K562 (cell line): ENCODE measurements at regions not wholly inside any gene's neighbourhood (a gene's known extent, or its start where the extent isn't known, plus 50 kb on each side); places are given as distances from the start of the nearest gene placed in this dataset.

ENCODE experiments used
- ATAC-seq: fragments of 200-7000 bp; cut with Tn5 transposase; 3 replicates; pipeline ENCODE4 v1.9.1; 2020; ENCODE audit warnings: moderate library complexity
- BruUV-seq: library from RNA; stranded (reverse); fragments of 400-500 nt; replicated peaks from 2 replicates; lab custom pipeline; 2021; lab: Mats Ljungman, UMichigan
- CTCF ChIA-PET: fragments of 300-600 bp; formaldehyde crosslinking; extraction: SDS; loops from one replicate; lab custom pipeline; 2021; ENCODE audit warnings: low intra/inter-chr PET ratio; lab: Yijun Ruan, JAX
- POLR2A ChIA-PET: fragments of 300-600, 350-650 bp; sonication (Branson Sonifier 250); formaldehyde crosslinking; extraction: SDS; loops from one replicate; lab custom pipeline; 2021; ENCODE audit warnings: antibody characterized with exemption, inconsistent platforms; lab: Yijun Ruan, JAX
- DNase-seq, 4 experiments: peaks; one replicate each; pipeline versions ENCODE4 v3.0.0 to v3.0.0-alpha.2; 2011 to 2018; ENCODE audit warnings: low spot score in 3 of 4, mixed read lengths in 3 of 4; ENCODE audit errors: extremely low read depth in 1 of 4
- FAIRE-seq: peaks from 2 replicates; lab custom pipeline; 2011; peaks lifted over from hg19 to GRCh38; lab: Jason Lieb, UNC
- H2AFZ ChIP-seq: 2 replicates; pipeline ENCODE4 v1.6.0; 2011; ENCODE audit warnings: low read depth, low read length, control low read depth, inconsistent platforms
- H3K27ac ChIP-seq: fragments of 200-600 bp; 3 replicates; pipeline ENCODE4 v1.8.0; 2011; ENCODE audit warnings: low read depth, mild to moderate bottlenecking, control low read depth, inconsistent platforms, low read length, moderate library complexity, mixed read lengths; ENCODE audit errors: extremely low read depth
- H3K27me3 ChIP-seq, 2 experiments: fragments of 300-600 bp in 1 of 2; 2 replicates in 1 of 2; 3 replicates in 1 of 2; pipeline versions ENCODE4 v1.6.0 to v1.8.0; 2011; ENCODE audit warnings: inconsistent platforms in 2 of 2, low read length in 2 of 2, mild to moderate bottlenecking in 1 of 2, mixed read lengths in 1 of 2, moderate library complexity in 1 of 2; ENCODE audit not compliant: control insufficient read depth in 2 of 2, insufficient read depth in 2 of 2
- H3K36me3 ChIP-seq: fragments of 300-600 bp; 3 replicates; pipeline ENCODE4 v1.8.0; 2011; ENCODE audit warnings: mild to moderate bottlenecking, low read length, inconsistent platforms; ENCODE audit not compliant: control insufficient read depth, insufficient read depth
- H3K4me1 ChIP-seq, 2 experiments: fragments of 200-600 bp in 1 of 2; replicated peaks in 1 of 2; 2 replicates in 1 of 2; 3 replicates in 1 of 2; pipeline versions ENCODE4 v1.5.1 to v1.8.0; 2011; ENCODE audit warnings: inconsistent platforms in 2 of 2, low read length in 2 of 2, mild to moderate bottlenecking in 1 of 2, mixed read lengths in 1 of 2, moderate library complexity in 1 of 2; ENCODE audit not compliant: control insufficient read depth in 2 of 2, insufficient read depth in 2 of 2
- H3K4me2 ChIP-seq: 2 replicates; pipeline ENCODE4 v1.6.1; 2011; ENCODE audit warnings: low read length, control low read depth, inconsistent platforms, mixed read lengths; ENCODE audit not compliant: insufficient read depth
- H3K4me3 ChIP-seq: fragments of 200-600 bp; sonication (generic), shearing (Covaris generic); 2 replicates; pipeline ENCODE4 v1.5.1; 2016; ENCODE audit warnings: control low read depth, inconsistent platforms
- H3K79me2 ChIP-seq: fragments of 200-600 bp; 3 replicates; pipeline ENCODE4 v1.8.0; 2011; ENCODE audit warnings: low read length, inconsistent platforms; ENCODE audit not compliant: control insufficient read depth, insufficient read depth
- H3K9ac ChIP-seq, 2 experiments: 2 replicates each; pipeline versions ENCODE4 v1.6.0 to v1.6.1; 2011; ENCODE audit warnings: low read depth in 2 of 2, low read length in 2 of 2, control low read depth in 1 of 2, inconsistent platforms in 1 of 2, mild to moderate bottlenecking in 1 of 2, mixed read lengths in 1 of 2; ENCODE audit not compliant: insufficient read depth in 1 of 2
- H3K9me1 ChIP-seq: one replicate; pipeline ENCODE4 v1.6.0; 2011; ENCODE audit warnings: inconsistent platforms, mild to moderate bottlenecking, low read length, moderate library complexity; ENCODE audit not compliant: control insufficient read depth, insufficient read depth
- H3K9me3 ChIP-seq: replicated peaks from 2 replicates; pipeline ENCODE4 v1.5.1; 2011; ENCODE audit warnings: low read depth, low read length, inconsistent platforms; ENCODE audit not compliant: control insufficient read depth, insufficient read depth
- H4K20me1 ChIP-seq: replicated peaks from 2 replicates; pipeline ENCODE4 v1.6.1; 2011; ENCODE audit warnings: low read length, inconsistent platforms, mixed read lengths; ENCODE audit not compliant: control insufficient read depth, insufficient read depth
- CAMTA2 ChIP-seq: fragments of 250-450 bp; sonication (Bioruptor Pico); conservative IDR thresholded peaks from 2 replicates; pipeline ENCODE4 v1.5.1; 2022
- EP400 ChIP-seq: fragments of 450-650 bp; IDR thresholded peaks from 2 replicates; pipeline ENCODE4 v1.6.1; 2017; ENCODE audit warnings: antibody characterized with exemption, mild to moderate bottlenecking, moderate library complexity
- HDAC1 ChIP-seq, 2 experiments: fragments of 450-650 bp; IDR thresholded peaks; 2 replicates each; pipeline ENCODE4 v1.6.1; 2016 to 2017; ENCODE audit warnings: inconsistent platforms in 1 of 2, mild to moderate bottlenecking in 1 of 2, moderate library complexity in 1 of 2
- IRF1 ChIP-seq: sonication (generic); formaldehyde crosslinking; IDR thresholded peaks from 2 replicates; pipeline ENCODE4 v1.8.0; 2022; ENCODE audit warnings: missing genetic modification reagents, mild to moderate bottlenecking, borderline replicate concordance
- PCBP1 ChIP-seq: fragments of 200-400 bp; formaldehyde crosslinking; IDR thresholded peaks from 2 replicates; pipeline ENCODE4 v1.6.1; 2018; ENCODE audit warnings: mild to moderate bottlenecking, low read depth, low read length; ENCODE audit not compliant: poor library complexity, severe bottlenecking
- RFX1 ChIP-seq: fragments of 450-650 bp; IDR thresholded peaks from 2 replicates; pipeline ENCODE4 v1.6.1; 2016; ENCODE audit warnings: mild to moderate bottlenecking, moderate library complexity
- TAL1 ChIP-seq: fragments of 450-650 bp; IDR thresholded peaks from 2 replicates; pipeline ENCODE4 v1.6.1; 2016; ENCODE audit warnings: mild to moderate bottlenecking
- ZNF277 ChIP-seq: fragments of 250-450 bp; sonication (Bioruptor Pico); IDR thresholded peaks from 2 replicates; pipeline ENCODE4 v1.8.0; 2022; ENCODE audit warnings: inconsistent platforms, mild to moderate bottlenecking, moderate library complexity, borderline replicate concordance
- ZNF551 ChIP-seq: fragments of 250-450 bp; sonication (Bioruptor Pico); IDR thresholded peaks from 2 replicates; pipeline ENCODE4 v1.5.0; 2021; ENCODE audit warnings: mild to moderate bottlenecking, moderate library complexity
- WGBS: fragments of 100-300 bp; shearing (Covaris generic); methylation state at CpG from one replicate; pipeline ENCODE4 v1.1.6; 2016; ENCODE audit warnings: low coverage, mixed read lengths; ENCODE audit not compliant: insufficient coverage; ENCODE audit errors: missing lambda C conversion rate; 5-methylcytosine and 5-hydroxymethylcytosine counted together
- in situ Hi-C: fragments of 300-500 bp; cut with MboI; formaldehyde crosslinking; loops from 4 replicates; pipeline ENCODE4 v1.15.0; 2018; ENCODE audit warnings: inconsistent platforms, mixed read lengths
- intact Hi-C: fragments of 100-400 bp; cut with micrococcal nuclease; formaldehyde crosslinking; loops from 2 replicates; pipeline ENCODE4 v1.14.2; 2022
- TF ChIP-seq, protein P1 (sequence below): fragments of 450-650 bp; IDR thresholded peaks from one replicate; pipeline ENCODE4 v1.6.1; 2018; ENCODE audit warnings: mild to moderate bottlenecking, moderate library complexity; ENCODE audit not compliant: partially characterized antibody
- TF ChIP-seq, protein P2 (sequence below): sonication (generic); formaldehyde crosslinking; IDR thresholded peaks from 2 replicates; pipeline ENCODE4 v1.8.1; 2023; ENCODE audit warnings: missing genetic modification reagents, mild to moderate bottlenecking, borderline replicate concordance

DNA sequence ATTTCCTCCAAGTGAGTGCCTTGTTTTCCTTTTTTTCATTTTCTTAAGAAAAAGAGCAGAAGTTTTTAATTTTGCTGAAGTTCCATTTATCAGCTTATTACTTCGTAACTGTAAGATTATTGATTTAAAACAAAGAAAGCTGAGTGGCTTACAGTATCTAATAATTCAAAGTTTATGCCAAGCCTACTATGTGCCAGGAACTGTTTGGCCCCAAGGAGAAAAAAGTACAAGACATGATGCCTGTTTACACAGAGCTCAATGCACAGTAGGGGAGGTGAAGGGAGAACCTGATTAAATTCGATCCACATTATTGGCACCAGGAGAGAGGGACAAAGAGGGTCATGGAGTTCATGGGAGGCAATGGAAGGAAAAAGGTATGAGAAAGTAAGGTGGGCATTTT, 419.3 kb upstream of the ZMIZ1 start:
- no peaks in the 10 kb centered on the region for H3K36me3 ChIP-seq
- FAIRE-seq (no peak), ATAC-seq (no peak), DNase-seq (no peak)
- peaks cover 0 to 4% of the 10 kb centered on the region in 2 experiments; a peak in 1 of 5 replicates for H3K27me3 ChIP-seq
- no peaks in the 10 kb centered on the region for H3K4me1 ChIP-seq
- in situ Hi-C loops, result no loop called here
- H3K79me2 ChIP-seq, result no peaks in the 10 kb centered on the region
- no peak overlapping the region for H3K4me3 ChIP-seq
- intact Hi-C loops, result no loop called here
- H3K27ac ChIP-seq, result no peak overlapping the region
- 0 out of 2 replicates have a peak, but pooled peaks cover 5% of the 10 kb centered on the region for H4K20me1 ChIP-seq
- H3K9ac ChIP-seq, result no peak overlapping the region
- H3K4me2 ChIP-seq, result no peak overlapping the region
- H3K9me1 ChIP-seq, result no peaks in the 10 kb centered on the region
- CTCF ChIA-PET, result no interaction called here
- POLR2A ChIA-PET, result interaction anchor here (1.6 kb wide), 1 partner anchor 13 kb away, joined by 4 read pairs; no protein-coding TSS in a partner anchor
- no peaks in the 10 kb centered on the region for H3K9me3 ChIP-seq
- 0% methylated on average over 2 of the region's 2 CpGs for WGBS
- no peak overlapping the region for H2AFZ ChIP-seq
- no TSS peak for BruUV-seq
- TF ChIP-seq CAMTA2 (CRISPR knock-in tag), result no peak
- TF ChIP-seq, protein P1, sequence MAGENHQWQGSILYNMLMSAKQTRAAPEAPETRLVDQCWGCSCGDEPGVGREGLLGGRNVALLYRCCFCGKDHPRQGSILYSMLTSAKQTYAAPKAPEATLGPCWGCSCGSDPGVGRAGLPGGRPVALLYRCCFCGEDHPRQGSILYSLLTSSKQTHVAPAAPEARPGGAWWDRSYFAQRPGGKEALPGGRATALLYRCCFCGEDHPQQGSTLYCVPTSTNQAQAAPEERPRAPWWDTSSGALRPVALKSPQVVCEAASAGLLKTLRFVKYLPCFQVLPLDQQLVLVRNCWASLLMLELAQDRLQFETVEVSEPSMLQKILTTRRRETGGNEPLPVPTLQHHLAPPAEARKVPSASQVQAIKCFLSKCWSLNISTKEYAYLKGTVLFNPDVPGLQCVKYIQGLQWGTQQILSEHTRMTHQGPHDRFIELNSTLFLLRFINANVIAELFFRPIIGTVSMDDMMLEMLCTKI, result no peak
- no peak for TF ChIP-seq ZNF551 (CRISPR knock-in tag)
- TF ChIP-seq ZNF277, result no peak
- TF ChIP-seq TAL1, result no peak
- TF ChIP-seq, protein P2, sequence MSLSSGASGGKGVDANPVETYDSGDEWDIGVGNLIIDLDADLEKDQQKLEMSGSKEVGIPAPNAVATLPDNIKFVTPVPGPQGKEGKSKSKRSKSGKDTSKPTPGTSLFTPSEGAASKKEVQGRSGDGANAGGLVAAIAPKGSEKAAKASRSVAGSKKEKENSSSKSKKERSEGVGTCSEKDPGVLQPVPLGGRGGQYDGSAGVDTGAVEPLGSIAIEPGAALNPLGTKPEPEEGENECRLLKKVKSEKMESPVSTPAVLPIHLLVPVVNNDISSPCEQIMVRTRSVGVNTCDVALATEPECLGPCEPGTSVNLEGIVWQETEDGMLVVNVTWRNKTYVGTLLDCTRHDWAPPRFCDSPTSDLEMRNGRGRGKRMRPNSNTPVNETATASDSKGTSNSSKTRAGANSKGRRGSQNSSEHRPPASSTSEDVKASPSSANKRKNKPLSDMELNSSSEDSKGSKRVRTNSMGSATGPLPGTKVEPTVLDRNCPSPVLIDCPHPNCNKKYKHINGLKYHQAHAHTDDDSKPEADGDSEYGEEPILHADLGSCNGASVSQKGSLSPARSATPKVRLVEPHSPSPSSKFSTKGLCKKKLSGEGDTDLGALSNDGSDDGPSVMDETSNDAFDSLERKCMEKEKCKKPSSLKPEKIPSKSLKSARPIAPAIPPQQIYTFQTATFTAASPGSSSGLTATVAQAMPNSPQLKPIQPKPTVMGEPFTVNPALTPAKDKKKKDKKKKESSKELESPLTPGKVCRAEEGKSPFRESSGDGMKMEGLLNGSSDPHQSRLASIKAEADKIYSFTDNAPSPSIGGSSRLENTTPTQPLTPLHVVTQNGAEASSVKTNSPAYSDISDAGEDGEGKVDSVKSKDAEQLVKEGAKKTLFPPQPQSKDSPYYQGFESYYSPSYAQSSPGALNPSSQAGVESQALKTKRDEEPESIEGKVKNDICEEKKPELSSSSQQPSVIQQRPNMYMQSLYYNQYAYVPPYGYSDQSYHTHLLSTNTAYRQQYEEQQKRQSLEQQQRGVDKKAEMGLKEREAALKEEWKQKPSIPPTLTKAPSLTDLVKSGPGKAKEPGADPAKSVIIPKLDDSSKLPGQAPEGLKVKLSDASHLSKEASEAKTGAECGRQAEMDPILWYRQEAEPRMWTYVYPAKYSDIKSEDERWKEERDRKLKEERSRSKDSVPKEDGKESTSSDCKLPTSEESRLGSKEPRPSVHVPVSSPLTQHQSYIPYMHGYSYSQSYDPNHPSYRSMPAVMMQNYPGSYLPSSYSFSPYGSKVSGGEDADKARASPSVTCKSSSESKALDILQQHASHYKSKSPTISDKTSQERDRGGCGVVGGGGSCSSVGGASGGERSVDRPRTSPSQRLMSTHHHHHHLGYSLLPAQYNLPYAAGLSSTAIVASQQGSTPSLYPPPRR (CRISPR knock-in tag), result no peak
- no peak for TF ChIP-seq EP400
- no peak for TF ChIP-seq RFX1
- no peak for TF ChIP-seq PCBP1
- TF ChIP-seq IRF1 (CRISPR knock-in tag), result no peak
- TF ChIP-seq HDAC1 (IDR thresholded peaks at IDR 0.05), result no peak
